K562 (cell line): ENCODE measurements at regions not wholly inside any gene's neighbourhood (a gene's known extent, or its start where the extent isn't known, plus 50 kb on each side); places are given as distances from the start of the nearest gene placed in this dataset.

ENCODE experiments used
- ATAC-seq: fragments of 200-7000 bp; cut with Tn5 transposase; 3 replicates; pipeline ENCODE4 v1.9.1; 2020; ENCODE audit warnings: moderate library complexity
- BruUV-seq: library from RNA; stranded (reverse); fragments of 400-500 nt; replicated peaks from 2 replicates; lab custom pipeline; 2021; lab: Mats Ljungman, UMichigan
- CTCF ChIA-PET: fragments of 300-600 bp; formaldehyde crosslinking; extraction: SDS; loops from one replicate; lab custom pipeline; 2021; ENCODE audit warnings: low intra/inter-chr PET ratio; lab: Yijun Ruan, JAX
- POLR2A ChIA-PET: fragments of 300-600, 350-650 bp; sonication (Branson Sonifier 250); formaldehyde crosslinking; extraction: SDS; loops from one replicate; lab custom pipeline; 2021; ENCODE audit warnings: antibody characterized with exemption, inconsistent platforms; lab: Yijun Ruan, JAX
- DNase-seq, 4 experiments: peaks; one replicate each; pipeline versions ENCODE4 v3.0.0 to v3.0.0-alpha.2; 2011 to 2018; ENCODE audit warnings: low spot score in 3 of 4, mixed read lengths in 3 of 4; ENCODE audit errors: extremely low read depth in 1 of 4
- FAIRE-seq: peaks from 2 replicates; lab custom pipeline; 2011; peaks lifted over from hg19 to GRCh38; lab: Jason Lieb, UNC
- H2AFZ ChIP-seq: 2 replicates; pipeline ENCODE4 v1.6.0; 2011; ENCODE audit warnings: low read depth, low read length, control low read depth, inconsistent platforms
- H3K27ac ChIP-seq: fragments of 200-600 bp; 3 replicates; pipeline ENCODE4 v1.8.0; 2011; ENCODE audit warnings: low read depth, mild to moderate bottlenecking, control low read depth, inconsistent platforms, low read length, moderate library complexity, mixed read lengths; ENCODE audit errors: extremely low read depth
- H3K27me3 ChIP-seq, 2 experiments: fragments of 300-600 bp in 1 of 2; 2 replicates in 1 of 2; 3 replicates in 1 of 2; pipeline versions ENCODE4 v1.6.0 to v1.8.0; 2011; ENCODE audit warnings: inconsistent platforms in 2 of 2, low read length in 2 of 2, mild to moderate bottlenecking in 1 of 2, mixed read lengths in 1 of 2, moderate library complexity in 1 of 2; ENCODE audit not compliant: control insufficient read depth in 2 of 2, insufficient read depth in 2 of 2
- H3K36me3 ChIP-seq: fragments of 300-600 bp; 3 replicates; pipeline ENCODE4 v1.8.0; 2011; ENCODE audit warnings: mild to moderate bottlenecking, low read length, inconsistent platforms; ENCODE audit not compliant: control insufficient read depth, insufficient read depth
- H3K4me1 ChIP-seq, 2 experiments: fragments of 200-600 bp in 1 of 2; replicated peaks in 1 of 2; 2 replicates in 1 of 2; 3 replicates in 1 of 2; pipeline versions ENCODE4 v1.5.1 to v1.8.0; 2011; ENCODE audit warnings: inconsistent platforms in 2 of 2, low read length in 2 of 2, mild to moderate bottlenecking in 1 of 2, mixed read lengths in 1 of 2, moderate library complexity in 1 of 2; ENCODE audit not compliant: control insufficient read depth in 2 of 2, insufficient read depth in 2 of 2
- H3K4me2 ChIP-seq: 2 replicates; pipeline ENCODE4 v1.6.1; 2011; ENCODE audit warnings: low read length, control low read depth, inconsistent platforms, mixed read lengths; ENCODE audit not compliant: insufficient read depth
- H3K4me3 ChIP-seq: fragments of 200-600 bp; sonication (generic), shearing (Covaris generic); 2 replicates; pipeline ENCODE4 v1.5.1; 2016; ENCODE audit warnings: control low read depth, inconsistent platforms
- H3K79me2 ChIP-seq: fragments of 200-600 bp; 3 replicates; pipeline ENCODE4 v1.8.0; 2011; ENCODE audit warnings: low read length, inconsistent platforms; ENCODE audit not compliant: control insufficient read depth, insufficient read depth
- H3K9ac ChIP-seq, 2 experiments: 2 replicates each; pipeline versions ENCODE4 v1.6.0 to v1.6.1; 2011; ENCODE audit warnings: low read depth in 2 of 2, low read length in 2 of 2, control low read depth in 1 of 2, inconsistent platforms in 1 of 2, mild to moderate bottlenecking in 1 of 2, mixed read lengths in 1 of 2; ENCODE audit not compliant: insufficient read depth in 1 of 2
- H3K9me1 ChIP-seq: one replicate; pipeline ENCODE4 v1.6.0; 2011; ENCODE audit warnings: inconsistent platforms, mild to moderate bottlenecking, low read length, moderate library complexity; ENCODE audit not compliant: control insufficient read depth, insufficient read depth
- H3K9me3 ChIP-seq: replicated peaks from 2 replicates; pipeline ENCODE4 v1.5.1; 2011; ENCODE audit warnings: low read depth, low read length, inconsistent platforms; ENCODE audit not compliant: control insufficient read depth, insufficient read depth
- H4K20me1 ChIP-seq: replicated peaks from 2 replicates; pipeline ENCODE4 v1.6.1; 2011; ENCODE audit warnings: low read length, inconsistent platforms, mixed read lengths; ENCODE audit not compliant: control insufficient read depth, insufficient read depth
- HNRNPH1 ChIP-seq: fragments of 200-400 bp; formaldehyde crosslinking; optimal IDR thresholded peaks from 2 replicates; pipeline ENCODE3; 2017; ENCODE audit warnings: low read depth, mild to moderate bottlenecking, low read length, moderate library complexity
- HNRNPLL ChIP-seq: fragments of 200-400 bp; formaldehyde crosslinking; IDR thresholded peaks from 2 replicates; pipeline ENCODE4 v1.6.1; 2017; ENCODE audit warnings: low read length, low read depth, mild to moderate bottlenecking; ENCODE audit not compliant: poor library complexity, severe bottlenecking
- MXD1 ChIP-seq: fragments of 250-450 bp; sonication (Bioruptor Pico); IDR thresholded peaks from 2 replicates; pipeline ENCODE4 v1.8.0; 2021; ENCODE audit warnings: borderline replicate concordance, mild to moderate bottlenecking, moderate library complexity; ENCODE audit not compliant: poor library complexity, severe bottlenecking
- RFX5 ChIP-seq: IDR thresholded peaks from 2 replicates; pipeline ENCODE4 v1.6.1; 2011; ENCODE audit warnings: low read depth, mild to moderate bottlenecking, improper control_type of control experiment, low read length
- YY1 ChIP-seq, 3 experiments: IDR thresholded peaks; 2 replicates each; pipeline ENCODE4 v1.6.1; 2011; ENCODE audit warnings: low read length in 2 of 3, mild to moderate bottlenecking in 2 of 3, moderate library complexity in 2 of 3, borderline replicate concordance in 1 of 3, control low read depth in 1 of 3, low read depth in 1 of 3; ENCODE audit not compliant: insufficient read depth in 3 of 3, insufficient replicate concordance in 2 of 3, control insufficient read depth in 1 of 3, insufficient read length in 1 of 3; ENCODE audit errors: extremely low read depth in 1 of 3
- ZNF121 ChIP-seq: sonication (generic); formaldehyde crosslinking; conservative IDR thresholded peaks from 2 replicates; pipeline ENCODE4 v1.8.0; 2022; ENCODE audit warnings: missing genetic modification reagents
- ZNF232 ChIP-seq: sonication (generic); formaldehyde crosslinking; IDR thresholded peaks from 2 replicates; pipeline ENCODE4 v1.8.0; 2022; ENCODE audit warnings: mild to moderate bottlenecking, missing genetic modification reagents
- ZNF639 ChIP-seq, 2 experiments: fragments of 200-800 bp in 1 of 2; sonication (Bioruptor generic) in 1 of 2; sonication (generic) in 1 of 2; formaldehyde crosslinking in 1 of 2; IDR thresholded peaks in 1 of 2; conservative IDR thresholded peaks in 1 of 2; 2 replicates each; pipeline versions ENCODE4 v1.5.0 to v1.6.1; 2016 to 2020; ENCODE audit warnings: missing compliant biosample characterization in 1 of 2, missing genetic modification characterization in 1 of 2, missing genetic modification reagents in 1 of 2
- WGBS: fragments of 100-300 bp; shearing (Covaris generic); methylation state at CpG from one replicate; pipeline ENCODE4 v1.1.6; 2016; ENCODE audit warnings: low coverage, mixed read lengths; ENCODE audit not compliant: insufficient coverage; ENCODE audit errors: missing lambda C conversion rate; 5-methylcytosine and 5-hydroxymethylcytosine counted together
- in situ Hi-C: fragments of 300-500 bp; cut with MboI; formaldehyde crosslinking; loops from 4 replicates; pipeline ENCODE4 v1.15.0; 2018; ENCODE audit warnings: inconsistent platforms, mixed read lengths
- intact Hi-C: fragments of 100-400 bp; cut with micrococcal nuclease; formaldehyde crosslinking; loops from 2 replicates; pipeline ENCODE4 v1.14.2; 2022

DNA sequence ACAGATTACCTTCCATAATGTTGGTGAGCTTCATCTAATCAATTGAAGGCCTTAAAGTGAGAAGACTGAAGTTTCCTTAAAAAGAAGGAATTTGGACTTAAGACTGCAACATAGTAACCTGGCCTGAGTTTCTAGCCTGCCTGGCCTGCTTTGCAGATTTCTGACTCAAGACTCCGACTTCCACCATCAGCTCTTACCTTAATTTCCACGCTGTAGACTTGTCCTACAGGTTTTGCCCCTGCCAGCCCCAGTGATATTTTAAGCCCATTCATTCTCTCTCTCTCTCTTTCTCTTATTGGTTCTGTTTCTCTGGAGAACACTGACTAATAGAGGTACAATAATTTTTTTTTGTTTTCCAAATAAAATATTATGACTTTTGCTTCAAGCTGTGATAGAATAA, 862.3 kb upstream of the GHITM start:
- Histone ChIP-seq H3K27ac (no peak overlapping the region), H3K4me3 (no peak overlapping the region), H3K4me1 (no peaks in the 10 kb centered on the region), H3K4me2 (no peak overlapping the region), H3K9ac (no peak overlapping the region), H3K36me3 (no peaks in the 10 kb centered on the region), H3K79me2 (no peaks in the 10 kb centered on the region), H3K27me3 (no peaks in the 10 kb centered on the region), H3K9me3 (no peaks in the 10 kb centered on the region), H4K20me1 (no peaks in the 10 kb centered on the region)
- no TSS peak for BruUV-seq
- in situ Hi-C loops: no loop called here
- DNase-seq: no peak
- POLR2A ChIA-PET: no interaction called here
- 0% methylated on average over 2 of the region's 2 CpGs for WGBS
- TF ChIP-seq YY1 (IDR thresholded peaks at IDR 0.05; ENCODE audit: borderline replicate concordance in 1 of 3, control insufficient read depth in 1 of 3, extremely low read depth in 1 of 3, insufficient read depth in 3 of 3, insufficient read length in 1 of 3, insufficient replicate concordance in 2 of 3, low read depth in 1 of 3, low read length in 2 of 3) (no peak), MXD1 (no peak), RFX5 (no peak), HNRNPLL (no peak), ZNF232 (CRISPR knock-in tag) (no peak), ZNF639 (CRISPR knock-in tag; conservative IDR thresholded peaks at IDR 0.05 in 1 of 2, IDR thresholded peaks at IDR 0.05 in 1 of 2) (no peak), HNRNPH1 (no peak), ZNF121 (no peak)
- TF ChIP-seq, all 486 proteins: peak for 0
- Histone ChIP-seq H2AFZ (no peak overlapping the region), H3K9me1 (no peaks in the 10 kb centered on the region)
- intact Hi-C loops: no loop called here
- ATAC-seq (no peak), FAIRE-seq (no peak)
- CTCF ChIA-PET: no interaction called here
